Suprapubic skin (tissue), 4 donors: ENCODE measurements at regions not wholly inside any gene's neighbourhood (a gene's known extent, or its start where the extent isn't known, plus 50 kb on each side); places are given as distances from the start of the nearest gene placed in this dataset.

ENCODE experiments used
- DNase-seq, 2 donors: peaks; one replicate each; pipeline ENCODE4 v3.0.0-alpha.2; 2019; ENCODE audit warnings: low spot score in 2 of 2
- H3K27ac ChIP-seq: fragments of 200-600 bp; sonication (generic); one replicate; pipeline ENCODE4 v1.5.1; 2019
- H3K27me3 ChIP-seq: fragments of 200-600 bp; sonication (generic); one replicate; pipeline ENCODE4 v1.5.1; 2019
- H3K36me3 ChIP-seq: fragments of 200-600 bp; sonication (generic); one replicate; pipeline ENCODE4 v1.5.1; 2019
- H3K4me1 ChIP-seq: fragments of 200-600 bp; sonication (generic); one replicate; pipeline ENCODE4 v1.5.1; 2019
- H3K4me3 ChIP-seq: fragments of 200-600 bp; sonication (generic); one replicate; pipeline ENCODE4 v1.5.1; 2019; ENCODE audit warnings: mild to moderate bottlenecking
- H3K9me3 ChIP-seq: fragments of 200-600 bp; sonication (generic); one replicate; pipeline ENCODE4 v1.5.1; 2019
- EP300 ChIP-seq: sonication (generic); formaldehyde crosslinking; IDR thresholded peaks from one replicate; pipeline ENCODE4 v1.6.1; 2017; ENCODE audit warnings: antibody characterized with exemption
- POLR2A ChIP-seq, 2 donors: fragments of 450-650 bp; IDR thresholded peaks; one replicate each; pipeline ENCODE4 v1.6.1; 2017; ENCODE audit warnings: antibody characterized with exemption in 2 of 2, mild to moderate bottlenecking in 2 of 2, moderate library complexity in 2 of 2
- POLR2AphosphoS5 ChIP-seq, 3 donors: sonication (generic); formaldehyde crosslinking; IDR thresholded peaks; one replicate each; pipeline ENCODE4 v1.6.1; 2017; ENCODE audit warnings: antibody characterized with exemption in 3 of 3
- WGBS: methylation state at CpG from one replicate; pipeline ENCODE4 v1.1.5; 2018; 5-methylcytosine and 5-hydroxymethylcytosine counted together
- TF ChIP-seq, protein P1 (sequence below), 2 donors: fragments of 200-600 bp in 1 of 2; fragments of 450-650 bp in 1 of 2; sonication (generic) in 1 of 2; IDR thresholded peaks; one replicate each; pipeline ENCODE4 v1.5.1; 2016 to 2019; ENCODE audit warnings: antibody characterized with exemption in 2 of 2, mild to moderate bottlenecking in 1 of 2, moderate library complexity in 1 of 2

GRCh38 chr2:4883375-4883774 is 808.8 kb upstream of the SOX11 start:
- no peak overlapping the region for H3K27ac ChIP-seq
- H3K27me3 ChIP-seq, result no peaks in the 10 kb centered on the region
- DNase-seq, result no peak
- no peak overlapping the region for H3K4me3 ChIP-seq
- H3K9me3 ChIP-seq, result no peaks in the 10 kb centered on the region
- WGBS, result 92% methylated on average over 17 of the region's 17 CpGs
- no peaks in the 10 kb centered on the region for H3K36me3 ChIP-seq
- no peaks in the 10 kb centered on the region for H3K4me1 ChIP-seq
- TF ChIP-seq POLR2A (IDR thresholded peaks at IDR 0.05) (no peak), POLR2AphosphoS5 (IDR thresholded peaks at IDR 0.05) (no peak), EP300 (no peak)
- TF ChIP-seq, protein P1, sequence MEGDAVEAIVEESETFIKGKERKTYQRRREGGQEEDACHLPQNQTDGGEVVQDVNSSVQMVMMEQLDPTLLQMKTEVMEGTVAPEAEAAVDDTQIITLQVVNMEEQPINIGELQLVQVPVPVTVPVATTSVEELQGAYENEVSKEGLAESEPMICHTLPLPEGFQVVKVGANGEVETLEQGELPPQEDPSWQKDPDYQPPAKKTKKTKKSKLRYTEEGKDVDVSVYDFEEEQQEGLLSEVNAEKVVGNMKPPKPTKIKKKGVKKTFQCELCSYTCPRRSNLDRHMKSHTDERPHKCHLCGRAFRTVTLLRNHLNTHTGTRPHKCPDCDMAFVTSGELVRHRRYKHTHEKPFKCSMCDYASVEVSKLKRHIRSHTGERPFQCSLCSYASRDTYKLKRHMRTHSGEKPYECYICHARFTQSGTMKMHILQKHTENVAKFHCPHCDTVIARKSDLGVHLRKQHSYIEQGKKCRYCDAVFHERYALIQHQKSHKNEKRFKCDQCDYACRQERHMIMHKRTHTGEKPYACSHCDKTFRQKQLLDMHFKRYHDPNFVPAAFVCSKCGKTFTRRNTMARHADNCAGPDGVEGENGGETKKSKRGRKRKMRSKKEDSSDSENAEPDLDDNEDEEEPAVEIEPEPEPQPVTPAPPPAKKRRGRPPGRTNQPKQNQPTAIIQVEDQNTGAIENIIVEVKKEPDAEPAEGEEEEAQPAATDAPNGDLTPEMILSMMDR (IDR thresholded peaks at IDR 0.05), result no peak

DNA sequence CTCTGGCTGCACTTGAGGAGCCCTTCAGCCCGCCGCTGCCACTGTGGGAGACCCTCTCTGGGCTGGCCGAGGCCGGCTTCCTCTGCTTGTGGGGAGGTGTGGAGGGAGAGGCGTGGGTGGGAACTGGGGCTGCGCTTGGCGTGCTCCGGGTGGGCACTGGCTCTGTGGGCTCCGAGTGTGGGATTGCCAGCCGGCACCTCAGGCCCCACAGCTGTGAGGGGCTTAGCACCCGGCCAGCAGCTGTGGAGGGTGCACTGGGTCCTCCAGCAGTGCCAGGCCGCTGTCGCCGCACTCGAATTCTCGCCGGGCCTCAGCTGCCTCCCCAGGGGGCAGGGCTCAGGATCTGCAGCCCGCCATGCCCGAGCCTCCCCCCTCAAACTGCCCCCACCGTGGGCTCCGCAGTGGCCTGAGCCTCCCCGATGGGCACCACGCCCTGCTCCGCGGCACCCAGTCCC is 808.0 kb upstream of the SOX11 start:
- no peaks in the 10 kb centered on the region for H3K36me3 ChIP-seq
- no peak overlapping the region for H3K4me3 ChIP-seq
- H3K27me3 ChIP-seq, result no peaks in the 10 kb centered on the region
- H3K9me3 ChIP-seq, result no peaks in the 10 kb centered on the region
- H3K27ac ChIP-seq, result no peak overlapping the region
- DNase-seq, result no peak
- no peaks in the 10 kb centered on the region for H3K4me1 ChIP-seq
- TF ChIP-seq, protein P1 (IDR thresholded peaks at IDR 0.05), result no peak
- no peak for TF ChIP-seq POLR2A (IDR thresholded peaks at IDR 0.05)
- no peak for TF ChIP-seq POLR2AphosphoS5 (IDR thresholded peaks at IDR 0.05)
- TF ChIP-seq EP300, result no peak
- WGBS, result 93% methylated on average over 11 of the region's 25 CpGs

GRCh38 chr2:4891394-4891793 is 800.8 kb upstream of the SOX11 start:
- H3K36me3 ChIP-seq, result no peaks in the 10 kb centered on the region
- no peak for DNase-seq
- H3K27me3 ChIP-seq, result no peaks in the 10 kb centered on the region
- WGBS, result 69% methylated on average over 5 of the region's 5 CpGs
- H3K9me3 ChIP-seq, result no peaks in the 10 kb centered on the region
- TF ChIP-seq POLR2A (IDR thresholded peaks at IDR 0.05) (no peak), EP300 (no peak), POLR2AphosphoS5 (IDR thresholded peaks at IDR 0.05) (no peak)
- TF ChIP-seq, protein P1 (IDR thresholded peaks at IDR 0.05), result no peak
- H3K4me1 ChIP-seq, result no peaks in the 10 kb centered on the region
- no peak overlapping the region for H3K27ac ChIP-seq
- no peak overlapping the region for H3K4me3 ChIP-seq

DNA sequence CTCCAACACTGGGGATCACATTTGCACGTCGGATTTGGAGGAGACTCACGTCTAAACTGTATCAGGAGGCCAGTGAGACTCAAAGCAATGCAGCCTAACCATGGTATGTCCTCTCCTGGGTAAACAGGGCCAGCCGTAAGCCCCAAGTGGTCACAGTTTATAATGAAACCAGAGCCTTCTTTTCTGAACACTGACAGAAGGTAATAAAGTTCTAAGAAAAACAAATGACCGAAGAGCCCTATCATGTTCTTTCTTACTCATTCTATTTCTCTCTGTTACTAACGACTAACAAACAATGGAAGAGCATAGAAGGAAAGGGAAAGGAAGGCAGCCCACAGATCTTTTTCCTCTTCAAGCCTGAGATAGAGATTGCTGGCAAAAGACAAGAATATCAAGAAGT is 796.8 kb upstream of the SOX11 start:
- DNase-seq, result no peak
- Histone ChIP-seq H3K36me3 (no peaks in the 10 kb centered on the region), H3K9me3 (no peaks in the 10 kb centered on the region), H3K4me3 (no peak overlapping the region), H3K27me3 (no peaks in the 10 kb centered on the region), H3K27ac (no peak overlapping the region), H3K4me1 (no peaks in the 10 kb centered on the region)
- TF ChIP-seq POLR2AphosphoS5 (IDR thresholded peaks at IDR 0.05) (no peak), EP300 (no peak), POLR2A (IDR thresholded peaks at IDR 0.05) (no peak)
- TF ChIP-seq, protein P1 (IDR thresholded peaks at IDR 0.05), result no peak
- WGBS, result 69% methylated on average over 6 of the region's 6 CpGs

GRCh38 chr2:4898706-4899105 is 793.5 kb upstream of the SOX11 start:
- no peak overlapping the region for H3K4me3 ChIP-seq
- H3K27me3 ChIP-seq, result no peaks in the 10 kb centered on the region
- H3K4me1 ChIP-seq, result no peaks in the 10 kb centered on the region
- TF ChIP-seq POLR2AphosphoS5 (IDR thresholded peaks at IDR 0.05) (no peak), EP300 (no peak), POLR2A (IDR thresholded peaks at IDR 0.05) (no peak)
- TF ChIP-seq, protein P1 (IDR thresholded peaks at IDR 0.05), result no peak
- DNase-seq, result no peak
- no peak overlapping the region for H3K27ac ChIP-seq
- 78% methylated on average over 5 of the region's 5 CpGs for WGBS
- H3K9me3 ChIP-seq, result no peaks in the 10 kb centered on the region
- H3K36me3 ChIP-seq, result no peaks in the 10 kb centered on the region
